Natural killer cell (primary cell): ENCODE measurements at regions not wholly inside any gene's neighbourhood (a gene's known extent, or its start where the extent isn't known, plus 50 kb on each side); places are given as distances from the start of the nearest gene placed in this dataset.

ENCODE experiments used
- ATAC-seq, 3 donors: fragments of 150-1000 bp in 2 of 3; fragments of 200-7000 bp in 1 of 3; cut with Tn5 transposase; 1 replicate in 1 of 3; 2 replicates in 2 of 3; pipeline ENCODE4 v1.10.0; 2021; ENCODE audit warnings: mild to moderate bottlenecking in 2 of 3, moderate library complexity in 2 of 3
- DNase-seq, 2 donors: peaks; one replicate each; pipeline versions ENCODE4 v3.0.0 to v3.0.0-alpha.2; 2013 to 2021; ENCODE audit warnings: mixed read lengths in 1 of 2
- H3K27ac ChIP-seq: one replicate; pipeline ENCODE4 v1.5.1; 2013; ENCODE audit warnings: mild to moderate bottlenecking, low read length
- H3K27me3 ChIP-seq: one replicate; pipeline ENCODE4 v1.6.1; 2013; ENCODE audit warnings: low read length; ENCODE audit not compliant: control insufficient read depth, insufficient read depth
- H3K36me3 ChIP-seq: one replicate; pipeline ENCODE4 v1.6.1; 2013; ENCODE audit warnings: low read length; ENCODE audit not compliant: control insufficient read depth, insufficient read depth
- H3K4me1 ChIP-seq: one replicate; pipeline ENCODE4 v1.6.1; 2013; ENCODE audit warnings: low read length; ENCODE audit not compliant: control insufficient read depth, insufficient read depth
- H3K4me3 ChIP-seq: one replicate; pipeline ENCODE4 v1.5.1; 2013; ENCODE audit warnings: low read length
- H3K9me3 ChIP-seq: one replicate; pipeline ENCODE4 v1.6.1; 2013; ENCODE audit warnings: low read length; ENCODE audit not compliant: control insufficient read depth, insufficient read depth
- H3K27ac Mint-ChIP-seq, 2 donors: one replicate each; pipeline ENCODE4 v1.8.0; 2022; ENCODE audit warnings: mild to moderate bottlenecking in 2 of 2, mixed read lengths in 2 of 2, moderate library complexity in 1 of 2
- H3K27me3 Mint-ChIP-seq, 2 donors: one replicate each; pipeline ENCODE4 v1.8.0; 2022; ENCODE audit warnings: low read depth in 2 of 2, mixed read lengths in 2 of 2
- H3K36me3 Mint-ChIP-seq: one replicate; pipeline ENCODE4 v1.8.0; 2022; ENCODE audit warnings: mixed read lengths
- H3K4me1 Mint-ChIP-seq, 2 donors: one replicate each; pipeline ENCODE4 v1.8.0; 2022; ENCODE audit warnings: mixed read lengths in 2 of 2
- H3K4me3 Mint-ChIP-seq: one replicate; pipeline ENCODE4 v1.8.0; 2022; ENCODE audit warnings: mild to moderate bottlenecking, moderate library complexity, mixed read lengths
- H3K9me3 Mint-ChIP-seq, 2 donors: one replicate each; pipeline ENCODE4 v1.8.0; 2022; ENCODE audit warnings: mixed read lengths in 2 of 2
- WGBS: methylation state at CpG from one replicate; pipeline ENCODE4 v1.1.7; 2013; ENCODE audit warnings: missing lambda C conversion rate; ENCODE audit not compliant: insufficient coverage; 5-methylcytosine and 5-hydroxymethylcytosine counted together
- intact Hi-C: fragments of 100-400 bp; cut with micrococcal nuclease; formaldehyde crosslinking; loops from one replicate; pipeline ENCODE4 v1.14.2; 2022
- TF ChIP-seq, protein P1 (sequence below): fragments of 200-600 bp; IDR thresholded peaks from one replicate; pipeline ENCODE4 v1.8.0; 2022; ENCODE audit warnings: antibody characterized with exemption

DNA sequence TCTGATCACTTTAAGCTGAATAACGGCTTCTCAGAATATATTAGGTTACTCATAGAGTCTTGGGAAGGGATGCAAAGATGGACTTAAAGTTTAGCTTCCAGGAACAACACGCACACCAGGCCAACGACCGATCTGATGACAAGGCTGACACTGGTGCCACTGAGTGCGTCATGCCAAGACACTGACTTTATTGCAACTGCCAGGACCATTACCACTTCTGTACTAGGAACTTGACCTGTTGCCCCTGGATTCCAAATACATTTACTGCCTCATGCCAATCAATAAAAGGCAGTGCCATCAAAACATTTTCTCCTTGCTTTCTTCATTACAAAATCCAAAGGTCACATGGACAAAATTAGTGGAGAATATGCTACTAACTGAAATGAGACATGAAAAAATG is 505.9 kb upstream of the CTSO start:
- Histone ChIP-seq H3K27ac (no peak overlapping the region), H3K4me1 (no peaks in the 10 kb centered on the region), H3K36me3 (no peaks in the 10 kb centered on the region), H3K9me3 (no peaks in the 10 kb centered on the region), H3K27me3 (no peaks in the 10 kb centered on the region), H3K4me3 (no peak overlapping the region)
- Mint-ChIP-seq H3K27me3 (no peaks in the 10 kb centered on the region), H3K27ac (no peak overlapping the region), H3K4me3 (no peak overlapping the region), H3K4me1 (no peaks in the 10 kb centered on the region), H3K36me3 (no peaks in the 10 kb centered on the region), H3K9me3 (peaks cover 13 to 14% of the 10 kb centered on the region in 2 donors)
- DNase-seq: no peak
- TF ChIP-seq, protein P1, sequence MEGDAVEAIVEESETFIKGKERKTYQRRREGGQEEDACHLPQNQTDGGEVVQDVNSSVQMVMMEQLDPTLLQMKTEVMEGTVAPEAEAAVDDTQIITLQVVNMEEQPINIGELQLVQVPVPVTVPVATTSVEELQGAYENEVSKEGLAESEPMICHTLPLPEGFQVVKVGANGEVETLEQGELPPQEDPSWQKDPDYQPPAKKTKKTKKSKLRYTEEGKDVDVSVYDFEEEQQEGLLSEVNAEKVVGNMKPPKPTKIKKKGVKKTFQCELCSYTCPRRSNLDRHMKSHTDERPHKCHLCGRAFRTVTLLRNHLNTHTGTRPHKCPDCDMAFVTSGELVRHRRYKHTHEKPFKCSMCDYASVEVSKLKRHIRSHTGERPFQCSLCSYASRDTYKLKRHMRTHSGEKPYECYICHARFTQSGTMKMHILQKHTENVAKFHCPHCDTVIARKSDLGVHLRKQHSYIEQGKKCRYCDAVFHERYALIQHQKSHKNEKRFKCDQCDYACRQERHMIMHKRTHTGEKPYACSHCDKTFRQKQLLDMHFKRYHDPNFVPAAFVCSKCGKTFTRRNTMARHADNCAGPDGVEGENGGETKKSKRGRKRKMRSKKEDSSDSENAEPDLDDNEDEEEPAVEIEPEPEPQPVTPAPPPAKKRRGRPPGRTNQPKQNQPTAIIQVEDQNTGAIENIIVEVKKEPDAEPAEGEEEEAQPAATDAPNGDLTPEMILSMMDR: no peak
- intact Hi-C loops: no loop called here
- ATAC-seq: no peak
- 85% methylated on average over 5 of the region's 5 CpGs for WGBS

DNA sequence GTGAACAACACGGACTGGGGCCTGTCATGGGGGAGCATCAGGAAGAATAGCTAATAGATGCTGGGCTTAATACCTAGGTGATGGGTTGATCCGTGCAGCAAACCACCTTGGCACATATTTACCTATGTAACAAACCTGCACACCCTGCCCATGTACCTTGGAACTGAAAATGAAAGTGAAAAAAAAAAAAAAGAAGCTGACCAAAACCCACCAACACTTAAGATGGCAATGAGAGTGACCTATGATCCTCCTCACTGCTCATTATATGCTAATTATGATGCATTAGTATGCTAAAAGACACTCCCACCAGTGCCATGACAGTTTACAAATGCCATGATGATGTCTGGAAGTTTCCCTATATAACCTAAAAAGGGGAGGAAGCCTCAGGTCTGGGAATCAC is 503.2 kb upstream of the CTSO start:
- H3K27ac ChIP-seq: no peak overlapping the region
- DNase-seq (no peak), ATAC-seq (no peak)
- no peaks in the 10 kb centered on the region for H3K4me1 ChIP-seq
- TF ChIP-seq, protein P1: no peak
- no peaks in the 10 kb centered on the region for H3K4me1 Mint-ChIP-seq
- H3K27me3 ChIP-seq: no peaks in the 10 kb centered on the region
- no peak overlapping the region for H3K4me3 ChIP-seq
- H3K9me3 ChIP-seq: peaks cover 3% of the 10 kb centered on the region
- peaks cover 13 to 17% of the 10 kb centered on the region in 2 donors for H3K9me3 Mint-ChIP-seq
- H3K27ac Mint-ChIP-seq: no peak overlapping the region
- no peaks in the 10 kb centered on the region for H3K27me3 Mint-ChIP-seq
- intact Hi-C loops: no loop called here
- no peak overlapping the region for H3K4me3 Mint-ChIP-seq
- no peaks in the 10 kb centered on the region for H3K36me3 Mint-ChIP-seq
- H3K36me3 ChIP-seq: no peaks in the 10 kb centered on the region
- 63% methylated on average over 1 of the region's 2 CpGs for WGBS

DNA sequence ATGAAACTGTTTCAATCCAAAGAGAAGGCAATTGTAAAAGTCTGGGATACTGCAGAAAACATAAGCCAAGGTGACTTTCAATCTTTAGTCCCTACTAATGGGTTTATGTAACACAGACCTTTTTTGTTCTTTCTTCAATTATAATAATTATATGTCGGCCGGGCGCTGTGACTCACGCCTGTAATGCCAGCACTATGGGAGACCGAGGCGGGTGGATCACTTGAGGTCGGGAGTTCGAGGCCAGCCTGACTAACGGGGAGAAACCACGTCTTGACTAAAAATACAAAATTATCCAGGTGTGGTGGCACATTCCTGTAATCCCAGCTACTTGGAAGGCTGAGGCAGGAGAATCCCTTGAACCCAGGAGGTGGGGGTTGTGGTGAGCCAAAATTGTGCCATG is 489.8 kb upstream of the CTSO start:
- Mint-ChIP-seq H3K4me1 (no peaks in the 10 kb centered on the region), H3K4me3 (no peak overlapping the region), H3K27ac (no peak overlapping the region), H3K9me3 (peaks cover 9 to 14% of the 10 kb centered on the region in 2 donors), H3K36me3 (no peaks in the 10 kb centered on the region), H3K27me3 (no peaks in the 10 kb centered on the region)
- Histone ChIP-seq H3K9me3 (no peaks in the 10 kb centered on the region), H3K27ac (no peak overlapping the region), H3K4me1 (no peaks in the 10 kb centered on the region), H3K27me3 (no peaks in the 10 kb centered on the region), H3K4me3 (no peak overlapping the region), H3K36me3 (no peaks in the 10 kb centered on the region)
- DNase-seq (no peak), ATAC-seq (no peak)
- TF ChIP-seq, protein P1: no peak
- intact Hi-C loops: no loop called here
- WGBS: 96% methylated on average over 10 of the region's 10 CpGs

DNA sequence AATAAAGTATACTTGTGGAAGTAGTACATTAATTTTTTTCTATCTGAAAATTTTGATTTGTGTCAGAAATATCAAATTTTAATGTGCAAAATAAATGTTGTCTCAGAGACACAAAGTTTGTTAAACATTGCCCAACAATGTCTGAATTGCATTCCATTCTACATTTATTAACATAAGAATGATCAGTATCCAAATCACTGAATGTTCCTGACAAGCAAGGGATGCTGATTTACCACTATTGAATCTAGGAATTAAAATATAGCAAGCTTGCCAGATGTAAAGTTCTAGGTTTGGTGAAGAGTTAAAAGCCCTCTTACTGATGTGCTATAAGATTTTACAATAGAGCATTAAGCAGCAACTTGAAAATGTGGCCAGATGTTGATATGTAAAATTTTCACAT is 489.2 kb upstream of the CTSO start:
- ATAC-seq (no peak), DNase-seq (no peak)
- no peaks in the 10 kb centered on the region for H3K36me3 Mint-ChIP-seq
- H3K27ac Mint-ChIP-seq: no peak overlapping the region
- H3K4me3 Mint-ChIP-seq: no peak overlapping the region
- H3K4me1 Mint-ChIP-seq: no peaks in the 10 kb centered on the region
- Histone ChIP-seq H3K27me3 (no peaks in the 10 kb centered on the region), H3K36me3 (no peaks in the 10 kb centered on the region), H3K27ac (no peak overlapping the region), H3K9me3 (no peaks in the 10 kb centered on the region), H3K4me3 (no peak overlapping the region), H3K4me1 (no peaks in the 10 kb centered on the region)
- TF ChIP-seq, protein P1: no peak
- peaks cover 6 to 11% of the 10 kb centered on the region in 2 donors for H3K9me3 Mint-ChIP-seq
- H3K27me3 Mint-ChIP-seq: no peaks in the 10 kb centered on the region
- intact Hi-C loops: no loop called here
